Choroid plexus epithelial cell (primary cell): ENCODE measurements at regions not wholly inside any gene's neighbourhood (a gene's known extent, or its start where the extent isn't known, plus 50 kb on each side); places are given as distances from the start of the nearest gene placed in this dataset.

Experiments used
- DNase-seq: peaks from one replicate; pipeline ENCODE4 v3.0.0-alpha.2; 2010; ENCODE audit warnings: low read depth
- H3K4me3 ChIP-seq: 2 replicates; pipeline ENCODE4 v1.5.1; 2011; ENCODE audit warnings: low read depth, mild to moderate bottlenecking, control low read depth, low read length, moderate library complexity
- TF ChIP-seq, protein P1 (sequence below): conservative IDR thresholded peaks from 2 replicates; pipeline ENCODE4 v1.5.1; 2011; ENCODE audit warnings: low read depth, mild to moderate bottlenecking, control low read depth, inconsistent platforms, low read length, moderate library complexity

DNA sequence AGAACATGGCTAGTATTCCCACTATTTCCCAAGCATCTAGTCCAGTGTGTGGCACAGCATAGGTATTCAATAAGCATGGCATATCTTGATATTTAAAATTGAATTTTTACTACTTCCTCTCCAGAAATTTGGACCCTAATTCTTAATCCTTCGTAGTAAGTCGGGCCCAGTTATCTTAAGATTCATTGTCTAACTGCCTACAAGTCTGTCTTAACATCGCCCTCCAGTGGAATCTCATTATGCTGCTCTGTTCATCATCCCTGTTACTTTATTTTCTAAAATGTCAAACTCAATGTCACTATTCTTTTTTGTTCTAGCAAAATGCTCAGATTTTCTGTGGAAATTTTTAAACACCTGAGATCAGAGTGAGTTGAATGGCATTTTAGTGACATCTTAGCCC is 606.2 kb downstream of the KLHL13 start:
- DNase-seq: no peak
- no peak overlapping the region for H3K4me3 ChIP-seq
- TF ChIP-seq, protein P1, sequence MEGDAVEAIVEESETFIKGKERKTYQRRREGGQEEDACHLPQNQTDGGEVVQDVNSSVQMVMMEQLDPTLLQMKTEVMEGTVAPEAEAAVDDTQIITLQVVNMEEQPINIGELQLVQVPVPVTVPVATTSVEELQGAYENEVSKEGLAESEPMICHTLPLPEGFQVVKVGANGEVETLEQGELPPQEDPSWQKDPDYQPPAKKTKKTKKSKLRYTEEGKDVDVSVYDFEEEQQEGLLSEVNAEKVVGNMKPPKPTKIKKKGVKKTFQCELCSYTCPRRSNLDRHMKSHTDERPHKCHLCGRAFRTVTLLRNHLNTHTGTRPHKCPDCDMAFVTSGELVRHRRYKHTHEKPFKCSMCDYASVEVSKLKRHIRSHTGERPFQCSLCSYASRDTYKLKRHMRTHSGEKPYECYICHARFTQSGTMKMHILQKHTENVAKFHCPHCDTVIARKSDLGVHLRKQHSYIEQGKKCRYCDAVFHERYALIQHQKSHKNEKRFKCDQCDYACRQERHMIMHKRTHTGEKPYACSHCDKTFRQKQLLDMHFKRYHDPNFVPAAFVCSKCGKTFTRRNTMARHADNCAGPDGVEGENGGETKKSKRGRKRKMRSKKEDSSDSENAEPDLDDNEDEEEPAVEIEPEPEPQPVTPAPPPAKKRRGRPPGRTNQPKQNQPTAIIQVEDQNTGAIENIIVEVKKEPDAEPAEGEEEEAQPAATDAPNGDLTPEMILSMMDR: no peak

DNA sequence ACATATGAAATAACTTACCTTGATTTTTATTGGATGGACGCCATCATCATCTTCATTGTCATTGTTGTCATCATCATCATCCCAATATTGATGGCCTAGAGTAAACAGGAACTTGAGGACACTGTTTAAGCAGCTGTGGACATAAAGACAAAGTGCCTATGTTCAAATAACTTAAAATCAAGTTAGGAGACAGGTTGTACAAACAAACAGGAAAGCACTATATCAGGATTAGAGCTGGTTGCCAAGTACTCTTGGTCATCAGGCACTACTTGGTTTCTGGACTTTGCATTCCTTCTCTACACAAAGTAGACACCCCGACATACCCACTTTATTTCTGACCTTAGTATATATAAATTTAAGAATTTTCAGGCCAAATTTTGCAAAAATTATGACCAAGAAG is 608.6 kb downstream of the KLHL13 start:
- DNase-seq: no peak
- H3K4me3 ChIP-seq: no peak overlapping the region
- TF ChIP-seq, protein P1: no peak

DNA sequence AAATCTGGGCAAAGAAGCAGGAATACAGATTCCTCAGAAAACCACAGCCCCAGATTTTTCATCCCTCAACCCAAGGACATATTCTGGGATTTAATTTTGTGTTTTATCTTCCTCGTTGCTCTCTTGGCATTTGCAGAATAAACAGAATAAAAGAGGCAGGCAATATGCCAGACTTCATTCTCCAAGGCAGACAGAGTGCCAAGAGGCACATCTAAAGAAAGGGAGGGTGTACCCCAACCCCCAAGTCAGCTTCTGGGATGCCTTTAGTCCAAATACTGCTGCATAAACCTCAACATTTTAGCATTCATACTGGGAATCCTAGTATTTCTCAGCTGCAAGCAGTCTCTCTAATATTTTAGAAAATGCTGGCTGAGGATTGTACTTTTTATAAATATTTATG is 629.2 kb downstream of the KLHL13 start:
- no peak overlapping the region for H3K4me3 ChIP-seq
- TF ChIP-seq, protein P1: no peak
- DNase-seq: no peak

DNA sequence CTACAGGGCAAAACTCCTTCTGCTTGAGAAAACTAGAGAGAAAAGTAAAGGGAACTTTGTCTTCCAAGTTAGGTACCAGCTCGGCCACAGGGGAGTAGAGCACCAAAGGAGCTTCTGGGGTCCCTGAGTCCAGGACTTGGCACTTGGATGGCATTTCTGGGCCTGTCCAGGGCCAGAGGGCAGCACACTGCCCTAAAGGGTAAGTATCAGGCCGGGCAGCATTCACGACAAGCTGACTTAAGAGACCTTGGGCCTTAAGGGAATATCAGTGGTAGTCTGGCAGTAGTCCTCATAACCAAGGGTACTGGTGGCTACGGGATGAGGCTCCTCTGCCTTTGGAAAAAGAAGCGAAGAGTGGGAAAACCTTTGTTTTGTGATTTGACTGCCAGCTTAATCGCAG is 632.7 kb downstream of the KLHL13 start:
- TF ChIP-seq, protein P1: no peak
- DNase-seq: no peak
- H3K4me3 ChIP-seq: no peak overlapping the region

DNA sequence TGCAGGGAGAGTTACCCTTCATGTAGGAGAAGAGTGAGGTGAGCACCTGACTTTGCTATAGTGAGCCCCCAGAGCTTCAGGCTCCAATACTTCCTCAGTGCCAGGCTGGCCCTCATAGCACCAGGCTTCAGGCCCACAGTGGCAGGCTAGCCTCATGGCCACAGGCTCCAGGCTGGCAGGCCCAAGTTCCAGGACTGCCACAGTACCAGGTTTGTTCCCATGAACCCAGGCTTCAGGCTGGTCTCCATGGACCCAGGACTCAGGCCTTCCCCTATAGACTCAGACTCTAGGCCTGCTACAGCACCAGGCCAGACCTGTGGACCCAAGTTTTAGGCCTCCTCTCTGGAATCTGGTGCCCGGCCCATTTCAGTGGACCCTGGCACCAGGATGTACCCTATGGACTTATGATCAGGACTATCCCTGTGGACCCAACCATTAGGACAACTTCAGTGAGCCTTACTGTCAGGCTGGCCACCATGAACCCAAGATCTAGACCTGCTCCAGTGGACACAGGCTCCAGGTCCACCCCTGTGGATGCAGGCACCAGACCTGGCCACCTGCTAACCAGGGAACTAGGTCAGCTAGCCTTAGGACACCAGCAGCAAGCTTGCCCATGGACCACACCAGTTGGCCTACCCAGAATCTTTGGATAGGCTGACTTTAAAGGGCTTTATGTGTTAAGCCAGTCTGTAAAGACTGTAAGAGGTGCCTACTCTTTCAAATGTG is 658.2 kb downstream of the KLHL13 start:
- TF ChIP-seq, protein P1: no peak
- DNase-seq: no peak
- H3K4me3 ChIP-seq: no peak overlapping the region

DNA sequence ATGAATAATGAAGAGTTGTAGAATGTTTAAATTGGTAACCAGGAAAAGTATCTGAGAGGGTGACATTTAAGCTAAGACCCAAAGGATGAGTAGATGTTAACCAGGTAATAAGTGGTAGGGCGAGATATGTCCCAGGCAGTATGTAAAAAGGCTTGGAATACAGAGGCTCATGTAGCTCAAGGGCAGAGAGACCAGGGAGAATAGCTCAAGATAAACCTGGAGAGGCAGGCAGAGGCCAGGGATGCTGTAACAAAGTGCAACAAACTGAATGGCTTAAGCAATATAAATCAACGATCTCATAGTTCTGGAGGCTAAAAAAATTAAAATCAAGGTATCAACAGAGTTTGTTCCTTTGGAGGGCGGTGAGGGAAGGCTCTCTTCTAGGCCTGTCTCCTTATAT is 660.8 kb downstream of the KLHL13 start:
- DNase-seq: no peak
- TF ChIP-seq, protein P1: no peak
- no peak overlapping the region for H3K4me3 ChIP-seq

DNA sequence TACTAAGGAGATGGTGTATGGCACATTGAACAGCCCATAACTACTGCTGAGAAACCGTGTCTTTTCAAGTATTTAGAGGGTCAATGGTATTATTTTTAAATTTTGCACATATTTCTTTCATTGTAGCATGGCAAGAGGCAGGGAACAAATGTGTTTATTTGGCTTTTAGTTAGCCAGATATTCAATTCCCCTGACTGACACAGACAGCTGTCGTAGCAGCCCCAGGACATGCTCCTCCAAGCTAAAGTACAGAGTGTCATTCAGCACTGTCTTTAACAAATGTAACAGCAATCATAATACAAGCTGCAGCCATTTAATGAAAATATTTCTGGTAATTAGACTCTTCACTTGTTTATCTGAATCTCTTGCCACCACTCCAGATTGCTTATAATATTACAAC is 687.1 kb downstream of the KLHL13 start:
- TF ChIP-seq, protein P1: no peak
- DNase-seq: no peak
- no peak overlapping the region for H3K4me3 ChIP-seq
